ENCODE measurements at regions not wholly inside any gene's neighbourhood (a gene's known extent, or its start where the extent isn't known, plus 50 kb on each side); places are given as distances from the start of the nearest gene placed in this dataset.
"Not testable (repeated sequence)": the region's sequence is repeated elsewhere in the genome, so short reads cannot be mapped to it uniquely, and the experiment has no call there.

DNA sequence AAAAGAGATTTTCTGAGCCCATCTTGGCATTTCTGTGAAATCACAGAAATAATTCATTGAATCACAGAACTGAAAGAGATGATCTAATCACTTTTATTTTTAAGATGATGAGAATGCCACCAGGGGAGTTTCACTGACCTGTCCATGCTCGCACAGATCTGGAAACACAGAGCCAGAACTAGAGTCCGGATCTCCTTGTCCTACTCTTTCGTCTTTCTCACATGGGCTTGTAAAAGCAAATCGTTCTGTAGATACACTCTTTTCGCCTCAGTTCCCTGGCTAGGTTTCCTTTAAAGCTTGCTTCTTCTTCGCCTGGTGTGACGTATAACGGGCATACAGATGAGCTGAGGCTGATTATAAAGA, 122.5 kb upstream of the SPRED1 start:
- DNase-seq: no peak

DNA sequence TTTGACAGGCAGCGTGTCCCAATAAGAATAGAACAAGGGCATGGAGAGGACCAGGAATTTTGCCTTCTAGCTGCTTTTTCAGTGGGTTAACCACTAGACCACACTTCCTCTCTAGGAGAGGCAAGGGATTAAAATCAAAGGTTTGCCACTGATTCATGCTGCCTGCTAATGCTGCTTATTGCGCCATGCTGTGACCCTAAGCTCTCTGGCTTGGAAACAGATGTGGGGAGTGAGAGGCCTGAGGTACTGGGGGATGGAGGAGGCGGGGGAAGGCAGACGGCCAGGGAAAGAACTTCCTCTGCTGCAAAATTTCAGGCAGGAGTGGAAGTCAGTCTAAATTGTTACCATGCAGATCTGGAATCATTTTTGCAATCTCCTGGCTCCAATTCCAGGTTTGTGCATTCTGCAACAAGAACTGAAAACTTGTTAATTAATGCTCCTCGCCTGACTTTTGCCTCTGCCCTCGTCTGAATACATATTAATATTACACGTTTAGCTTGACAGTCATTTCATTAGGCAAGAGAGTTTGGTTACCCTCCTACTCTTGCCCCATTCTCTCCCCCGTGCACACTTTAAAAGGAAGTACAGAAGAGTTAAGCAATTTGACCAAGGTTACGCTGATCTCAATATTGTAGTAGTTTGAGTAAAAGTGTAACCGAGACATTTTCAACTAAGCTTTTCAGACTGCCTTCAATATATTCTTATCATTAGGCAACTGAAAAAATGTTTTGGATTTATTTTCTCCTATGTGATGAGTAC, 121.7 kb upstream of the SPRED1 start:
- peak; percentile 47 for DNase-seq

DNA sequence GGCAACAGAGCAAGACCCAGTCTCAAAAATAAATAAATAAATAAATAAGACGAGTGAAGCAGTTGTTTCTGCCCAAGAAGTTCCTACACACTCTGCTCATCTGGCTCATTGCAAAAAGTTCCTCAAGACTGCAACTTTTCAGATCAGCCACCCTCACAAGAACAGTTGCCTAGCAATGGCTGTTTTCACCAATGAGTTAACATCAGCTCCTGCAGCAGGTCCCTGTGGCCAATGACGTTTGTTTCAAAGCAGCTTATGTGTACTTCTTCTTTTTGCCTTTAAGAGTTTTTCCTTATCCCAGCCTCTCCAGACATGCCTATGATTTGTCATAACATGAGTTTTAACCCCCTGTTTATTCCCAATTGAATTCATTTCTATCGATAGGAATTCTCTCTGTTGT, 118.4 kb upstream of the SPRED1 start:
- DNase-seq: no peak

DNA sequence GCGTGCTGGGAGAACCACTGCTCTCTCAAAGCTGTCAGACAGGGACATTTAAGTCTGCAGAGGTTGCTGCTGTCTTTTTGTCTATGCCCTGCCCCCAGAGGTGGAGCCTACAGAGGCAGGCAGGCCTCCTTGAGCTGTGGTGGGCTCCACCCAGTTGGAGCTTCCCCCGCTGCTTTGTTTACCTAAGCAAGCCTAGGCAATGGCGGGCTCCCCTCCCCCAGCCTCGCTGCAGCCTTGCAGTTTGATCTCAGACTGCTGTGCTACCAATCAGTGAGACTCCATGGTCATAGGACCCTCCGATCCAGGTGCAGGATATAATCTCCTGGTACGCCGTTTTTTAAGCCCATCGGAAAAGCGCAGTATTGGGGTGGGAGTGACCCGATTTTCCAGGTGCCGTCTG, 110.4 kb upstream of the SPRED1 start:
- not testable (repeated sequence) for DNase-seq

DNA sequence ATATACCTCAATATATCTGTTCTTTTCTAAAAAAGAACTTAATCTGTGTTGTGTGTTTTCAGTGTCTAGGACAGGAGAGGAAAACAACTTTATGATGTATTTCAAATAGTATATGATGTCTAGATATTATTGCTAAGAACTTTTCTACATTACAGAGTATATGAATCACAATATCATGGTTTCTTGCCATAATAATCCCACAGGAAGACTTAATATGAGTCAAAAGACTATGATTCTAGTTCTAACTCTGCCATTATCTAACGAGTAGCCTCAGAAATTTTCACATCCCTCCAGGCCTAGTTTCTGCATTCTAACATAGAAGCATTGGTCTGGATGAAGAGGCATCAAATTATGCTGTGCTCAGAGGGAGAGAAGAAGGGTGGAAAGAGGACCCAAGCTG, 107.7 kb upstream of the SPRED1 start:
- no peak for DNase-seq

DNA sequence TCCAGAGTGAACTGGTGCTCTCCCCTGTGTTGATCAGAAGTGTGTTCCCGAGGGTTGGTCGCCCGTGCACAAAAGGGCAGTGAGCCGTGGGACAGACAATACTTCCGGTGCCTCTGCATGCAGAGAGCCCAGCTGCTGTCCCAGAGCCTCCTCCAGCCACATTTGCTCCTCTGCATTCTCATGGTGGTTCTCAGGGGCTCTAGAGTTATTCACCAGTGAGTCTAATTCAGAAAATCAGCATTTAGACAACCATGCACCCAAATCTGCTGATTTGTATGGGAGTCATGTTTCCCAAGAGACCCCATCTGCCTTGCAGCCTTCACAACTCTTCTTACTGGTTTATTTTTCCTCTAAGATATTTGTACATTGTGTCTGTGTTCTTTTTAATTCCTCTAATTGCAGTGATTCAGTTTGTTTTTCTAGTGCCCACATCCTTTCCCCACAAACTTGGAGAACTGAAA, 107.0 kb upstream of the SPRED1 start:
- DNase-seq: no peak

DNA sequence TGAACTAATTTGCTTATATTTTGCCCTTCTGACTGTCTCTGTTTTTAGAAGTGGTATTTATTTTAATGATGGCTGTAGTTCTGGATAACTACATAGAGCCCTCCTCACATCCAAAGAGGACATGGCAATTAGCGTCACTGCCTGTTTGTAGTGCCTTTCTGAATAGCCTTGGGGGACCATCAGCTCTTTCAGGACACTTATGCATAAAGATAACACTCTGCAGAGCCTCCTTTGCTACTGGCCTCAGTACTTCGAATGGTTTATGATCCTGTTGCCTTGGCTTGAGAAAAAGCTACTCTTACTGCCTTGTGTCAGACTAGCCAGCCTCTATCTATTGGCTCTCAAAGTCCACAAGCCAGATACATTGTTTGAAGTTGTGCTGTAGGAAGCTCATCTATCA, 105.4 kb upstream of the SPRED1 start:
- DNase-seq: no peak

DNA sequence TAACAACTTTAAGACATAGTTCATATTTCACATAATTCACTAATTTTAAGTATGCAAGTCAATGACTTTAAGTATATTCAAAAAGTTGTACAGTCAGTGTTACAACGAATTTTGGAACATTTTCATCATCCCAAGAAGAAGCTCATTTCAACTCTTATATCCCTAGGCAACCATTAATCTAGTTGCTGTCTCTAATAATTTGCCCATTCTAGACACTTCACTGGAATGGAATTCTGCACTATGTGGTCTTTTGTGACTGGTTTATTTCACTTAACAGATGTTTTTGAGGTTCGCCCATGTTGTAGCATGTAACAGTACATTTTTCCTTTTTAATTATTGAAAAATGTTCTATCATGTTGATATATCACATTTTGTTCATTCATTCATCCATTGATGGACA, 104.2 kb upstream of the SPRED1 start:
- DNase-seq: no peak

DNA sequence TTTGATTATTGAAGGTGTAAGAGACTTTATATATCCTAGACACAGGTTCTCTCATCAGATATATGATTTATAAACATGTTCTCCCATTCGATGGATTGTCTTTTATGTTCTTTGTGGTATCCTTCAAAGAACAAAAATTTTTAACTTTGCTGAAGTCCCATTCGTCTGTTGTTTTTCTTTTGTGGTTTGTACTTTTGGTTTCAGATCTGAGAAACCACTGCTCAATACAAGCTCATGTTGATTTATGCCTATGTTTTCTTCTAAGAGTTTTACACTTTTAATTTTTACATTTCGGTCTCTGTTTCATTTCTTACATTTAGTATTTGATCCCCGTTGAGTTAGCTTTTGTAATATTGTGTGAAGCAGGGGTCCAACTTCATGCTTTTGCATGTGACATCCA, 103.3 kb upstream of the SPRED1 start:
- no peak for DNase-seq

DNA sequence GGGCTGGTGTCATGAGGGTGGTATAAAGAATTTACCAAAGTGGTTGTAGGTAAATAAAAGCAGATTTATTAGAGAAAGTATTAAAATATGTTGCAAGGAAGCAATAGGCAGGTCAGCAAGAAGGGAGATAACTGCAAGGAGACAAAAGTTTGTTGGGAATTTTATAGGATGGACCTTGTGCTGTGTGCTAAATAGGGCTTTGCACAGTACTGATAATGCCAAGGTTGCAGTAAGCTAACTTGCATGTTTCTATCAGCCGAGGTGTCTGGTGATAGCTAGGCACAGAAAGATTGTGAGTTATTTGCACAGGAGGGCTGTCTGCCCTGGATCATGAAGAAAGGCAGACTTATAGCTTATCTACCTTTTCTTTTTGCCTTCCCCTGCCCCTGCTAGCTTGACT, 102.5 kb upstream of the SPRED1 start:
- no peak for DNase-seq

DNA sequence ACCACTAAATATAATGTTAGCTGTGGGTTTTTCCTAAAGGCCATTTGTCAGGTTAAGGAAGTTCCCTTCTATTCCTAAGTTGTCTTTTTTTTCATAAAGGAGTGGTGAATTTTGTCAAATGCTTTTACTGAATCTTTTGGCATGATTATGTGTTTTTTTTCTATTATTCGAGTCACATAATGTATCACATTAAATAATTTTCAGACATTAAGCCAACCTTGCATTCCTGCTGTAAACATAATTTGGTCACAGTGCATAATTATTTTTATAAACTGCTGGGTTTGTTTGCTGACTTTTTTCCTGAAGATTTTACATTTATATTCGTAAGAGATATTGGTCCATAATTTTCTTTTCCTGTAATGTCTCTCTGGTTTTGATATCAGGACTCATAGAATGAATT, 101.8 kb upstream of the SPRED1 start:
- DNase-seq: no peak

DNA sequence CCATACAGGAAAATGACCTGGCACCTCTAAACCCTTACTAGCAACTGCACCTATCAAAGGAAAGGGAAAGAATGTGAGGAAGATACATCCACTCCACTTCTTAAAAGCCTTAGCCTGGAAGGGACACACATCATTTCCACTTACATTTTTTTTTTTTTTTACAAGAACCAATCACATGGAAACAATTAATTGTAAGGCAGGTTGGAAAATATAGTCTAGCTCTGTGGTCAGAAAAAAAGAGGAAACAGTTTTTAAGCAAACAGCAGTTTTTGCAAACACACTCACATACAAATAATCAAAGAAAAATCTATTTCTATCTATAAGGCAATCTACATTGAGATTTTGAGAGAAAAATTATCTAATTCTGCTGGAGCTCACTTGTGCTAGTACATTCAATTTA, 98.9 kb upstream of the SPRED1 start:
- DNase-seq: no peak

DNA sequence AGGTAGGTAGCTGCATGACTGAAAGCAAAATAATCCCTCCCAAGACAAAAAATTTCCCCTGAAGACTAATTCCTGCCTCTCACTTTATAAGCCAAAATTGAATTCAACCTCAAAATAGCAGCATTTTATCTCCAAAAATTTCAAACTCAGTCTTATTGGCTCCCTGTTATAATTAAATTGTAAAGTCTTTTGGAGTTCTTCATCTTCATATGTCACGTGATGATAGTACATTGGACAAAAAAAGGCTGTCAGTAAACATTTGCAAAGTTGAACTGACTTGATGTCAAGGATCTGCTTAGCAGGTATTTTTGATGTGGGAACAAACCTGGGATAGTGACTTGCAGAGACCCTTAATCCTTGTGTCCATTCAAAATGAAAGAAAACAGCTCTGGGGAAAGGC, 98.4 kb upstream of the SPRED1 start:
- no peak for DNase-seq

DNA sequence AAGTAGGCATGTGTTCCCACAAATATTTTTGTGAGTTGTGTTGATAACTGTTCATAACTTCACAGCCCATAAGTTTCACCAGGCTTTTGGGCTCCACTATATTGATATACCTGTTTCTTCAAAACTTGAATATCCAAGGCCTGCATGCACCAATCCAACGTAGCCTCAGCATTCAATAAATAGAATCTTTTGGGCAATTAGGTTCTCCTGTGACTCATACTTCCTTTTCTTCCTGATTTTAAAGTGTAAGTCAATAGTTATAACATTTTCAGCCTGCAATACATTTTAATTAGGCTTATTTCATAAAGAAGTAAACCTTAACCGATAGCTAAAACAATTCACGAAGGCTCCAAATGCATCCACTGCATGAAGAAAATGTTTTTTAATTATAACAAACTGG, 97.8 kb upstream of the SPRED1 start:
- no peak for DNase-seq

DNA sequence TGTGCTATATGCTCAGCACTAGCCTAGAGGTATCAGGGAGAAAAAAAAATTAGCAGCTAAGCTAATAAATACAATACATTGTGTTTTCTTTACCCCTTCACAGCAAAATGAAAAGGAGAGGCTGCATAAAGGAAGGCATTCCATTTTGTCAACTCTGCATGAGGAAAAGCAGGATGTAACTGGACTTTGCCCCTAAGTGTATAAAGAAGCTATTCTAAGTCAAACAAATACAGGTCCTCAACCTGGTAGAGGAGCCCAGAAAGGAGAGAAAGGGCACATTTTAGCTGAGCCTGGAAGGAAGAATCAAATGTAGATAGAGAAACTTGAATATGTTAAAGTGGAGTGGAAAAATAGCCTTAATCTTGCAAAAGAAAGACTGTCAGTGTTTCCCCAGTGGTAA, 89.0 kb upstream of the SPRED1 start:
- no peak for DNase-seq

DNA sequence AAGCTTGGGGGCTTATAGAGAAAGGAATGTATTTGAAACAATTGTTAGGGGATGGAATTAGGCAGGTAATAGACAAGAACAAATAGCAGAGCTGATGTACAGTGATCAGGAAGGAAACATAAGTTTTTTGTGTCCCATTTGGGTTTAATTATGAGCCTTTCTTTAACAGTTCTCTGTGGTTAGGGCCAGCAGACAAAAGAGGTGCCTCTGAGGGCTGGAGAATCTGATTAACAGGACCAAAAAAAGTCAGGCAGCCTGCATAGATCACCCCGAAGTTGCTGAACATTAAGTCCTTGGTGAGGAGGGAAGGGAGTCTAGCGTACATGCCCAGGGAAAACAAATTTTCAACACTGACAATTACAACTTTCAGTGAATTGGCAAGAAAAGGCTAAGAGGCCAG, 88.6 kb upstream of the SPRED1 start:
- DNase-seq: no peak

DNA sequence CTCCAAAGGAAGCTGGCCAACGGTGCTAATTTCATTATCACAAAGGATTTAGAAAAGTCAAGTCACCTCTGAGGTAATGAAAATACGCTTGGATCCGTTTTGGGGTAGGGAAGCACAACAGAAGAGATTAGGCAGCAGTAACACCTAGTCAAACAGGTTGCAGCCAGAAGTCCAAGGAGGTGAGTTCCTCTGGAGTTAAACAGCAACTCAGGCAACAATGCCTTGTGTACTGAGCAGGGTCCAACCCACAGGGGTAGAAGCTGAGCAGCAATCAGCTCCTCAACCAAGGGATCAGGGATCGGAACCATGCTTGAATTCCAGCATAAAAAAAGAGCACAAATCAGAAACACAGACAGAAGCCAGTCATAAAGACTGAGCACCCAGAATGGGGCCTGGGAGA, 88.1 kb upstream of the SPRED1 start:
- no peak for DNase-seq

DNA sequence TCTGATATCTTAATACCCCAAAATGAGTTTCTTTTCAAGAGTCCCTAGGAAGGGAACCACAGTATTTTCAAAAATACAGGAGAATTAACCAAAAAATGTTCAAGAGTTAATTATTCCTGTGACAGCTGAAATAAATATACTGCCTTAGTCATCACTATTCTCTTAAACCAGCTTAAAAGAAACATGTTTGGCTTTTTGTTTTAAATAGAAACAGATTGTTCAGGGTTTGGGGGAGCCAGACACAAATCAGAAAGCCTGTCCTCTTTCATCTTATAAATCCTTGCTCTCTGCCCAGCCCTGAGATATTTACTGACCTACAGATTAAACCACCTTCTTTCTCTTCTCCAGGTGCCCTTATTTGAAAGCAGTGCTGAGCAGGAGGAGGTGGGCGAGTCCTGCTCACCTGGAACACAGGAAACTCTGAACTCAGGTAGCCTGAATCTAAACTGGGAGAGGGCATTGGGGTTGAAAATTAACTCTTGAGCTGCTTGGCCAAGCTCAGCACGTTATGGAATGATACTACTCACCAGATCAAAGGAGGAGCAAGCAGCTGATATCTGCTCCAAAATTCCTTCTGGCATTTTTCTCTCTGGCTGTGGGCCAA, 84.1 kb upstream of the SPRED1 start:
- DNase-seq: no peak

DNA sequence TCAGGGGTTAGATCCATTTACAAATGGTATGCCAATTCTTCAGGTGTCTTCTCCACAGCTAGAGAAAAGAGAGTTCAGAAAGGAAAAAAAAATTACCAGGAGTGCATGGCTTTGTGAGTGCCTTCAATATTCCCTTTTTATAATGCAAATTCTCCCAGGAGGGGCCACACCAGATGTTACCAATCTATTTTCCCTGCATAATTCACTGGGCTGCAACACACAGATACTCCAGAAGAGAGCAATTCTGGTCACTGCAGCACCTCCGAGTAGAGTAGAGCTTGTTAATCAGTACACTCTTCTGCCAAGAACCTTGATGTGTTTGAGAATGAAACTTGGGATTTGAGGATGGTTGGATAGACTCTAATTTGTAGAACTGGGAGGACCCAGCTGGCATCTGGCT, 80.7 kb upstream of the SPRED1 start:
- no peak for DNase-seq

DNA sequence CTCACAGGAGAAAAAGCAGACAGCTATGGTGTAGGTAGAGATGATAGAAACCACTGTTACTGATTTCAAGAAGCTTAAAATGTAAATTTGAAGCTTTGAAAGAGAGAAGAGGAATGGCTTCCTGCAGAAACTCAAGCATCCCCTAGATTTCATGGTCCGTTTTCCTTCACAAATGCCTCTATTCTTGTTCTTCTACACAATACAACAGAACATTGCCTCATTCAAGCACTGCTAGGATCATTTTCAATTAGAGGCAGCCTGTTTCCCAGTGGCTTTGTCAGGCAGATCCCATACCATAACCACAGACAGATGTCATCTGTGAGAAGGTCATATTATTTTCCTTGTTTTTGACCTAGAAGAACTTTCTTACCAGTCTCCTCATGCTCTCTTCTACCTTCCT, 77.9 kb upstream of the SPRED1 start:
- DNase-seq: no peak

DNA sequence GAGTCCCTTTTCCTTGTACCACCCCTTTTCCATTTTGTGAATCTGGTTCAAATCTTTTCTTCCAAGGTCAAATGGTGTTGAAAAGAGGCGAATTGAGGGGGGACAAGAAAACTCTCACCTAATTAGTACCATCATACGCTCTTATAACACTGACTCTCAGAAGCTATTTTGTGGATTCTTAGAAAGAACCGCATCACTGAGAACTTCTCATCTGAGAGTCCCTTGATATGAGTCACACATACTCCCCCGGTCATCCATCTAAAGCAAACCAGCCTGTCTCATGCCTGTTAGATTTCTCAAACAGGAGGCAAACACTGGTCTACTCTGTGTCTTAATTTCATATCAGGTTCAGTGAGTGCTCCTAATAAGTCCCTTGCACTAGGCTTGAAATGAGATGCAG, 76.5 kb upstream of the SPRED1 start:
- no peak for DNase-seq

DNA sequence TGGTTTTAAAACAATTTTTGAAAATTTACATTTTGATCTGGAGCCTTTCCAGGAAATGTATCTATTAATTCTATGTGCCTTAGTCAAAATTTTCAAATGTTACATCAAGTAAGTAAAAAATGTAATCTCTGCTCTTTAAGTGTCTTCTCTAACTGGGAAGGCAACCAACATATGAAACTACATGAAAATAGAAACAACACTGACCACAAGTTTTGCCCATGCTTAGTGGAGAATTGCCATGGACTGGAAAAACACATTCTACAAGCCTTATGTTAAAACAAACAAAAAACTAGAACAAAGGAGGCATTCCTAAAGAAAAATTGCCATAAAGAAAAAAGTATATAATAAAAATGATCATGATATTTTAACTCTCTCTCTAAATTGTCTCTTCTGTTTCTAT, 75.9 kb upstream of the SPRED1 start:
- no peak for DNase-seq

DNA sequence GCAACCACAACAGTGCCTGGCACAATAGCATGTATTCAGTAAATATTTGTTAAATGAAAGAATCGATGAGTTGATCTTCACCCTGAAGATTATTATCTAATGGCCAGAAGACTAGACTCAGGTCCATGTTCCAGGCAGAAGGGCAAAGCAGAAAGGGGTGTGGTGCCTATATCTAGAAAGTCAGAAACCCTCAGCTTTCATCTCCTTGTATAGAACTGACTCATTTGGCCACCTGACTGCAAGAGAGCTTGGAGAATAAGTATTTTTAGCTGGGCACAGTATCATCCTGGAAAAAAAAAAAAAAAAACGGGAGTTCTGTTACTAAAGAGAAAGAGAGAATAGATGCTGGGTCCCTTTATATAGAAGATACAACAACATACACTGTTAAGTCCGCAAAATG, 69.7 kb upstream of the SPRED1 start:
- DNase-seq: no peak

DNA sequence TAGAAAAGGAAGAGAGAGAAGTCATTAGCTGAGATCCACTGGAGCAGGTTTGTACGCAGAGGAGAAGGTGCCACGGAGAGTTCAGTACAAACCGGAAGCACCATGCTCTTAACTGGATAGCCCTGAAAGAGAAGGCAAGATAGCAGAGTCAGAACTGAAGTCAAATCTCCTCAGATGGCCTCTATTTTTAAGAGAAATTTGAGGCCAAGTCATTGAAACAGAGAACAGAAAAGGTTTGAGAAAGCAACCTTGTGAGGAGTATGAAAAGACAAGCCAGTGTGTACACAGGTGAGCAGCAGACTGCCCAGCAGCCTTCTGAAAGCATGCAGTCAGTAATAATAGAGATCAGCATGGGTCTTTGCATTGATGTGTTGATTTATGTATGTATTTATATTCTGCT, 66.1 kb upstream of the SPRED1 start:
- DNase-seq: no peak

DNA sequence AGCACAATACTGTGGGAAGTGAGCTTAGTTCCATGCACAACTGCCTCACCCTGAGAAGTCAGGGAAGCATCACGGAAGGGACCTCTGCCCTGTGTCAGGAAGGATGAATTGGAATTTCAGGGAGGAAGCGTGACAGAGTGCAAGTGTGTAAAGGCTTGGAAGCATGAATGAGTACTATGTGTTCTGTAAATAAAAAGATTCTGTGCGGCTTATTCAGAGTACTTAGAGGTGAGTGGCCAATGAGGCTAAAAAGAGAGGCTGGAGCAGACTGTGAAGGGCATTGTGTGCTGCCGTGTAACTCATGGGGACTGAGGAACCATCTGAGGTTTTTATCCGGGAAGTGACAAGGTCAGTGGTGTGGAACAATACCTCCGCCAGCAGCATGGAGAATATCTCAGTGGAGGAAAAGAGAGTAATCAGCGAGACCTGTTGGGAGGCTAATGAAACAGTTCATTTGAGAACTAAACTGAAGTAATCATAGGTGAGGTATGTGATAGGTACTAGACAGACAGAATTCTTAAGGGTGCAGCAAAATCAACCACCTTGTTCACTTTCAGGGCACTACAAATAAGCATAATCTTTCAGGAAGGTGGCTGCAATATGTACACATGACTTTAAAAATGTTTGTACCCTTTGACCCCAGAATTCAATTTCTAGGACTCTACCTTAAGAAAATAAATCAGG, 64.9 kb upstream of the SPRED1 start:
- no peak for DNase-seq

All from GOT3 (cell line).